ENCODE measurements at regions not wholly inside any gene's neighbourhood (a gene's known extent, or its start where the extent isn't known, plus 50 kb on each side); places are given as distances from the start of the nearest gene placed in this dataset.

DNA sequence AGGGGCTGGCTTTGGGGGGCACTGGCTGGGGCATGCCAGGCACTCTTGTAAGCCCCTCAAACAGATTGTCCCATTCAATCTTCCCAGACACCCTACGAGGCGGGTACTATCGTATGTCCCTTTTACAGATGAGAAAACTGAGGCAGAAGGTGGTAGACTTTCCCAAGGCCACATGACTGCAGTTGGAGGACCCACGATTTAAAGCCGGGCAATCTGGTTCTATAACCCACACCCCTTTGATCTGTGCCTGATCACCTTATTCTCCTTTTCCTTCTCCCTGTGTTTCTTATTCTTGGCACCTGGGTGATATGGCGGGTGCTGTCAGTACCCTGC lies 146.3 kb upstream of the IRX3 start:
- Histone ChIP-seq H3K9me3 (no peaks in the 10 kb centered on the region), H3K27me3 (no peaks in the 10 kb centered on the region), H3K4me3 (no peak overlapping the region), H3K4me1 (no peaks in the 10 kb centered on the region), H3K27ac (no peak overlapping the region), H3K36me3 (no peaks in the 10 kb centered on the region)
- TF ChIP-seq, protein P1, sequence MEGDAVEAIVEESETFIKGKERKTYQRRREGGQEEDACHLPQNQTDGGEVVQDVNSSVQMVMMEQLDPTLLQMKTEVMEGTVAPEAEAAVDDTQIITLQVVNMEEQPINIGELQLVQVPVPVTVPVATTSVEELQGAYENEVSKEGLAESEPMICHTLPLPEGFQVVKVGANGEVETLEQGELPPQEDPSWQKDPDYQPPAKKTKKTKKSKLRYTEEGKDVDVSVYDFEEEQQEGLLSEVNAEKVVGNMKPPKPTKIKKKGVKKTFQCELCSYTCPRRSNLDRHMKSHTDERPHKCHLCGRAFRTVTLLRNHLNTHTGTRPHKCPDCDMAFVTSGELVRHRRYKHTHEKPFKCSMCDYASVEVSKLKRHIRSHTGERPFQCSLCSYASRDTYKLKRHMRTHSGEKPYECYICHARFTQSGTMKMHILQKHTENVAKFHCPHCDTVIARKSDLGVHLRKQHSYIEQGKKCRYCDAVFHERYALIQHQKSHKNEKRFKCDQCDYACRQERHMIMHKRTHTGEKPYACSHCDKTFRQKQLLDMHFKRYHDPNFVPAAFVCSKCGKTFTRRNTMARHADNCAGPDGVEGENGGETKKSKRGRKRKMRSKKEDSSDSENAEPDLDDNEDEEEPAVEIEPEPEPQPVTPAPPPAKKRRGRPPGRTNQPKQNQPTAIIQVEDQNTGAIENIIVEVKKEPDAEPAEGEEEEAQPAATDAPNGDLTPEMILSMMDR (IDR thresholded peaks at IDR 0.05) = no peak
- intact Hi-C loops (cut with DNase I; ENCODE audit: low total_unique reads) = no loop called here
- DNase-seq = no peak

DNA sequence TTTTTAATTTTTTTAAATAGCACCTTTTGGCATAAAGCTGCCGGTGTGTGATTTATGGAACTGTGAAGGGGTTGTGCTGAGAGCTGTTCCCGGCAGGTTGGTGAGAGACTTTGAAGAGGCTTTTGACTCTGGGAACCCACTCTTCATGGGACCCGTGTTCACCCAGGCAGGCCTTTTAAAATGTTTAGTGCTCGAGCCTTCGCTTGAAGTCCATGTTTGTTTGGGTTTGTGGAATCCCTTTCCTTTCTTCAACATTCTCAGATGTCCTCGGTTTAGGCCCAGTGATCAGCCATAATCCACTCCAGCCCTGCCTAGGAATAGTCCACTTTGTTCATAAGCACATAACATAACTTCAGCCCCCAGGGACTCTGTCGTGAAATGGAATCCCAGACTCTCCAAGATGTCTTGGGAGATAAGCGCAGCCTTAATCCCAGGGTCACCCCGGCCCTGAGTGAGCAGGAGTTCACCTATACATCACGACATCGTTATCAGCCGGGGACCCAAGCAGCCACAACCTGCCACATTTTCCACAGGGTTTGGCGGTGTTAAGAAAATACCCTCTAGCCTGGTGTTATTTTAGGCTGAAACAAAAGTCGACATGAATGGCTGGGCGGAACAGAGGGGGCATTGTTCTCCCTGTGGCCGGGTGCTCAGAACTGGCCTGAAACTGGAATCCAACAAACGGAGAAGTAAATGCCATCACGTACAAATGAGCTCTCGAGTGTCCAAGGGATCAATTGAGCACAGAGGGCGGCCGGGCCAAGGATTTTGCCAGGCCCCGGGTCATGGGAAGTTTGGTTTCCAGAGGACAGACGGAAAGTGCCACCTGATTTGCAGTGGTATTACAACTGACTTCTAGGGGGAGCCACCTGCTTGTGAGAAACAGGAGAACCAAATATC lies 145.7 kb upstream of the IRX3 start:
- intact Hi-C loops (cut with DNase I; ENCODE audit: low total_unique reads) = no loop called here
- H3K27me3 ChIP-seq = no peaks in the 10 kb centered on the region
- no peak for DNase-seq
- no peak for TF ChIP-seq POLR2A (IDR thresholded peaks at IDR 0.05)
- TF ChIP-seq, protein P1 (IDR thresholded peaks at IDR 0.05) = no peak
- no peaks in the 10 kb centered on the region for H3K4me1 ChIP-seq
- no peak overlapping the region for H3K27ac ChIP-seq
- H3K4me3 ChIP-seq = no peak overlapping the region
- no peaks in the 10 kb centered on the region for H3K36me3 ChIP-seq
- H3K9me3 ChIP-seq = no peaks in the 10 kb centered on the region

DNA sequence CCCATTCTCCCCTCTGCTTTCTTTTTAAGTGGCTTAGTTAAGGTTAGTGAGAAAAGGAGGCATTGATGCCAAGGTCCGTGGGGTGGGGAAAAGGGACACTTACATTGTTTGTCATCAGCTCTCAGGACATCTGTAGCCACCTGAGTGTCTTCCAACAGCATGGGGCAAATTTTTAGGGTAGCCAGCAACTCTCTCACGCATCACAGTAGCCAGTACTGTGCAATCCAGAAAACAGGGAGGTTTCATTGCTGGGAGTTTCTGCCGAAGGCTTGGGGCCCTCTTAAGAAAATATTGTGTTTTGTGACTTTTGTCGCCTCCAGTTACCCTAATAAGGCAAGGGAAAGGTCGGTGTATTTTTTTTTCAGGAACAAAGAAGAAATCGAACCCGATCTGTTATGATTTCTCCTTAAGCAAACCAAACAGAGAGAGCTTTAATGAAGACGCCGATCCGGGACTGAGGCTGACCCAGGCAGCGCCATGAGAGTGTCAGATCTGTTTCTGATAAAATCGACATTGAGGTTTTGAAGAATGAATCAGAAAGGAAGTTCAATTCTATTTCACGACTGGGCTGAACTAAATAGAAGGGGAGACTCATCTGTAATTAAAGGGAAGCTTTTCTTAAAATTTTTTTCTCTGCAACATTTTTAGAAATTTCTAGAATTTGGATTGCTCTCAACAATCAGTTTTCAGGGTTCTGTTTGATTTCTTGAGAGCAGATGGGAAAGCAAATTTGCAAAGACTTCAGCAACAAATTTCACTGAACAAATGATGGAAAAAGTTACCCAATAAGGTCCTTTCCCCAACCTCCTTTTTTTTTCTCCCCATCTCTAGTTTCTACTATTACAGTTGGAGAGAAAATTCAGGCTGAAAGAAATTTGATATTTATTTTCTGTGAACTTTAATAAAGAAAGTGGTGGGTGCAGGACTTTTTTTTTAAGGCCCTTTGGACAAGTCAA lies 144.7 kb upstream of the IRX3 start:
- H3K4me1 ChIP-seq = no peaks in the 10 kb centered on the region
- H3K36me3 ChIP-seq = no peaks in the 10 kb centered on the region
- H3K4me3 ChIP-seq = no peak overlapping the region
- intact Hi-C loops (cut with DNase I; ENCODE audit: low total_unique reads) = no loop called here
- H3K27me3 ChIP-seq = no peaks in the 10 kb centered on the region
- no peak for DNase-seq
- H3K9me3 ChIP-seq = no peaks in the 10 kb centered on the region
- TF ChIP-seq, protein P1 (IDR thresholded peaks at IDR 0.05) = no peak
- no peak for TF ChIP-seq POLR2A (IDR thresholded peaks at IDR 0.05)
- no peak overlapping the region for H3K27ac ChIP-seq

DNA sequence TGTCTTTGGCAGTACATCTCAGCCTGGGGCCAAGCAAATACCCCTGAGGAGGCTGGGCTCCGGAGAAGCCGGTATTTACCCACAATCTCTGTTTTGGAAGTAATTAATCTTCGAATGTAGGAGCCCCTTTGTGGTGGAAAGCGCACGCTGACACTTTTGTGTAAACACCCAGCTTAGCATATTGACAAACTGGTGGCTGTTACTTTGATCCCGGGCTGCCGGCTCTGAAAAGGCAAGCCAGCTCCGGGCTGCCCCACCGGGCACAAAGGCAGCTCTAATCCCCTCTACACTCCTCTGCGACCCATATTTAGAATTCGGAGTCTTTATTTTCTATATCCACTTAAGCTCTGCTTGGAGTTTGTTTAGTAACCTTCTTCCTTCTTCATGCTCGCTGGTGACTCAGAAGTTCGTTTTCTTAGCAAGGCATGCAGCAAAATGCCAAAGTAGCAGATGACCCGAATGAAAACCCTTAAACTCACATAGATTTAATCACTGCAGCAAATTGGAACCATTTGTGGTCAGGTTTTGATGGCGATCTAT lies 144.0 kb upstream of the IRX3 start:
- H3K36me3 ChIP-seq = no peaks in the 10 kb centered on the region
- no peak overlapping the region for H3K27ac ChIP-seq
- DNase-seq = no peak
- no peak overlapping the region for H3K4me3 ChIP-seq
- no peaks in the 10 kb centered on the region for H3K9me3 ChIP-seq
- no peaks in the 10 kb centered on the region for H3K4me1 ChIP-seq
- H3K27me3 ChIP-seq = no peaks in the 10 kb centered on the region
- intact Hi-C loops (cut with DNase I; ENCODE audit: low total_unique reads) = no loop called here
- no peak for TF ChIP-seq POLR2A (IDR thresholded peaks at IDR 0.05)
- TF ChIP-seq, protein P1 (IDR thresholded peaks at IDR 0.05) = no peak
